H9 (cell line): ENCODE measurements at regions not wholly inside any gene's neighbourhood (a gene's known extent, or its start where the extent isn't known, plus 50 kb on each side); places are given as distances from the start of the nearest gene placed in this dataset.

Source experiments
- DNase-seq: peaks from one replicate; pipeline ENCODE4 v3.0.0-alpha.2; 2017
- H2AFZ ChIP-seq: one replicate; pipeline ENCODE4 v1.6.1; 2013; ENCODE audit warnings: mild to moderate bottlenecking, low read length, control low read depth, moderate library complexity
- H2AK5ac ChIP-seq: 2 replicates; pipeline ENCODE4 v1.6.1; 2013; ENCODE audit warnings: low read length, control low read depth, mixed read lengths; ENCODE audit not compliant: insufficient read length
- H2BK120ac ChIP-seq: one replicate; pipeline ENCODE4 v1.6.1; 2013; ENCODE audit warnings: low read depth, mild to moderate bottlenecking, low read length, control low read depth, inconsistent platforms; ENCODE audit not compliant: poor library complexity, severe bottlenecking
- H2BK12ac ChIP-seq: 2 replicates; pipeline ENCODE4 v1.6.1; 2013; ENCODE audit warnings: low read length, control low read depth, mixed read lengths, low read depth; ENCODE audit not compliant: insufficient read length
- H2BK15ac ChIP-seq: 2 replicates; pipeline ENCODE4 v1.6.1; 2013; ENCODE audit warnings: low read depth, low read length, control low read depth
- H2BK20ac ChIP-seq: one replicate; pipeline ENCODE4 v1.6.1; 2013; ENCODE audit warnings: low read depth, mild to moderate bottlenecking, low read length, control low read depth, inconsistent platforms; ENCODE audit not compliant: poor library complexity, severe bottlenecking
- H2BK5ac ChIP-seq: 2 replicates; pipeline ENCODE4 v1.6.1; 2013; ENCODE audit warnings: low read length, control low read depth, mixed read lengths; ENCODE audit not compliant: insufficient read length
- H3K14ac ChIP-seq: 2 replicates; pipeline ENCODE4 v1.6.1; 2013; ENCODE audit warnings: low read length, control low read depth; ENCODE audit not compliant: insufficient read depth
- H3K18ac ChIP-seq: 2 replicates; pipeline ENCODE4 v1.6.1; 2013; ENCODE audit warnings: low read depth, mild to moderate bottlenecking, mixed read lengths, low read length, control low read depth; ENCODE audit not compliant: insufficient read length
- H3K23ac ChIP-seq: 2 replicates; pipeline ENCODE4 v1.6.1; 2013; ENCODE audit warnings: low read length, control low read depth, mixed read lengths, low read depth; ENCODE audit not compliant: insufficient read length
- H3K23me2 ChIP-seq: 2 replicates; pipeline ENCODE4 v1.6.1; 2013; ENCODE audit warnings: low read depth, mild to moderate bottlenecking, mixed read lengths, low read length, control low read depth; ENCODE audit not compliant: insufficient read length, poor library complexity, severe bottlenecking
- H3K27ac ChIP-seq: 2 replicates; pipeline ENCODE4 v1.5.1; 2013; ENCODE audit warnings: low read length, control low read depth, mixed read lengths, low read depth; ENCODE audit not compliant: insufficient read length
- H3K27me3 ChIP-seq: 2 replicates; pipeline ENCODE4 v1.6.1; 2013; ENCODE audit warnings: low read length, control low read depth, inconsistent platforms; ENCODE audit not compliant: insufficient read depth
- H3K4ac ChIP-seq: 2 replicates; pipeline ENCODE4 v1.6.1; 2013; ENCODE audit warnings: low read depth, mild to moderate bottlenecking, control low read depth, inconsistent platforms, low read length, moderate library complexity
- H3K4me1 ChIP-seq: 2 replicates; pipeline ENCODE4 v1.6.1; 2013; ENCODE audit warnings: low read length, control low read depth, inconsistent platforms; ENCODE audit not compliant: insufficient read depth
- H3K4me2 ChIP-seq: 2 replicates; pipeline ENCODE4 v1.6.1; 2013; ENCODE audit warnings: low read length, control low read depth, mixed read lengths; ENCODE audit not compliant: insufficient read length, insufficient read depth
- H3K56ac ChIP-seq: 2 replicates; pipeline ENCODE4 v1.6.1; 2013; ENCODE audit warnings: low read depth, mild to moderate bottlenecking, mixed read lengths, low read length, control low read depth; ENCODE audit not compliant: insufficient read length
- H3K79me1 ChIP-seq: 2 replicates; pipeline ENCODE4 v1.6.1; 2013; ENCODE audit warnings: low read depth, mild to moderate bottlenecking, moderate library complexity, low read length, control low read depth, inconsistent platforms; ENCODE audit not compliant: insufficient read depth, poor library complexity, severe bottlenecking
- H3K79me2 ChIP-seq: 2 replicates; pipeline ENCODE4 v1.6.1; 2013; ENCODE audit warnings: low read length, control low read depth, inconsistent platforms; ENCODE audit not compliant: insufficient read depth
- H3K9ac ChIP-seq: 2 replicates; pipeline ENCODE4 v1.6.1; 2013; ENCODE audit warnings: low read length, control low read depth, mixed read lengths; ENCODE audit not compliant: insufficient read length; ENCODE audit errors: extremely low read depth
- H3K9me3 ChIP-seq: one replicate; pipeline ENCODE4 v1.6.1; 2013; ENCODE audit warnings: low read depth, low read length, inconsistent platforms; ENCODE audit not compliant: control insufficient read depth
- H3T11ph ChIP-seq: one replicate; pipeline ENCODE4 v1.6.1; 2013; ENCODE audit warnings: mild to moderate bottlenecking, low read length, control low read depth, inconsistent platforms
- H4K20me1 ChIP-seq: one replicate; pipeline ENCODE4 v1.6.1; 2013; ENCODE audit not compliant: control insufficient read depth, insufficient read length, insufficient read depth
- H4K5ac ChIP-seq: 2 replicates; pipeline ENCODE4 v1.6.1; 2013; ENCODE audit warnings: low read depth, mild to moderate bottlenecking, mixed read lengths, low read length, control low read depth; ENCODE audit not compliant: insufficient read length
- H4K8ac ChIP-seq: replicated peaks from 2 replicates; pipeline ENCODE4 v1.6.1; 2013; ENCODE audit warnings: low read length, control low read depth, mixed read lengths, low read depth; ENCODE audit not compliant: insufficient read length
- H4K91ac ChIP-seq: 2 replicates; pipeline ENCODE4 v1.6.1; 2013; ENCODE audit warnings: low read depth, mild to moderate bottlenecking, moderate library complexity, mixed read lengths, low read length, control low read depth; ENCODE audit not compliant: insufficient read length
- H3K27ac Mint-ChIP-seq, 3 experiments: 2 replicates in 2 of 3; 3 replicates in 1 of 3; pipeline ENCODE4 v1.8.0; 2020 to 2021; ENCODE audit warnings: mixed read lengths in 3 of 3, mild to moderate bottlenecking in 1 of 3, moderate library complexity in 1 of 3
- H3K27me3 Mint-ChIP-seq: 2 replicates; pipeline ENCODE4 v1.8.0; 2021; ENCODE audit warnings: low read depth, mild to moderate bottlenecking, moderate library complexity, mixed read lengths
- H3K36me3 Mint-ChIP-seq, 3 experiments: 2 replicates in 2 of 3; 3 replicates in 1 of 3; pipeline ENCODE4 v1.8.0; 2020 to 2021; ENCODE audit warnings: low read depth in 3 of 3, mixed read lengths in 3 of 3; ENCODE audit not compliant: insufficient read depth in 1 of 3
- H3K4me1 Mint-ChIP-seq, 2 experiments: 2 replicates each; pipeline ENCODE4 v1.8.0; 2020; ENCODE audit warnings: mixed read lengths in 2 of 2
- H3K4me3 Mint-ChIP-seq, 2 experiments: 2 replicates in 1 of 2; 3 replicates in 1 of 2; pipeline ENCODE4 v1.8.0; 2020 to 2021; ENCODE audit warnings: mild to moderate bottlenecking in 2 of 2, mixed read lengths in 2 of 2, moderate library complexity in 1 of 2
- H3K9me3 Mint-ChIP-seq, 2 experiments: 2 replicates in 1 of 2; 3 replicates in 1 of 2; pipeline ENCODE4 v1.8.0; 2020; ENCODE audit warnings: mild to moderate bottlenecking in 2 of 2, mixed read lengths in 2 of 2, moderate library complexity in 1 of 2
- WGBS: extraction: QIAGEN DNeasy Blood & Tissue Kit; methylation state at CpG from one replicate; pipeline ENCODE4 v1.1.7; 2013; ENCODE audit warnings: missing lambda C conversion rate, low lambda C conversion rate, mixed read lengths; ENCODE audit not compliant: insufficient read length; ENCODE audit errors: extremely low coverage; 5-methylcytosine and 5-hydroxymethylcytosine counted together
- TF ChIP-seq, protein P1 (sequence below): fragments of 200-600 bp; sonication (generic); conservative IDR thresholded peaks from 3 replicates; pipeline ENCODE4 v1.8.0; 2021; ENCODE audit warnings: antibody characterized with exemption, mild to moderate bottlenecking

DNA sequence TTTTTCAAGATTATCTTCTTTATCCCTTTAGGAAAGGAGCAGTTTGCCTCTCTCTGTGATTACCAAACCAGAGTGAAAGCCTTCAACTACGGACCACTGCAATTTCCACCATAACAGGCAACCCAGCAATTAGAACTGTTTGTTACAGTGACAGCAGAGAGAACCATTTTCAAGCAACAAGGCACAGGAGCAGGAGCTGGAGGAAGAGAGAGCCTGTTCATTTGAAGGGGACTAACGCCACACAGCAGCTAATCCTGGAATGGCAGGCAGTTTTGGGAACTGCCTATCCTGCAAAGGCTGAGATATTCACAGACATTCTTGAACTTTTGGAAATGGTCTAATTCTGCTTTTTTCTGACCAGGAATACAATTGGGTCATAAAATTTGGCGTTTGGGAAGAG lies 1541.9 kb upstream of the PIK3C3 start:
- no peak overlapping the region for H2BK120ac ChIP-seq
- Mint-ChIP-seq H3K27me3 (no peaks in the 10 kb centered on the region; the same call in 1 of the 2 replicates), H3K9me3 (no peaks in the 10 kb centered on the region), H3K36me3 (no peaks in the 10 kb centered on the region), H3K4me1 (peaks cover 3 to 4% of the 10 kb centered on the region in 2 experiments; a peak in 3 of 4 replicates), H3K4me3 (no peak overlapping the region), H3K27ac (no peak overlapping the region)
- H3K18ac ChIP-seq, result no peak overlapping the region
- no peak overlapping the region for H3T11ph ChIP-seq
- no peak overlapping the region for H3K23ac ChIP-seq
- no peaks in the 10 kb centered on the region for H3K9me3 ChIP-seq
- DNase-seq, result peak; percentile 47
- no peak overlapping the region for H3K4me2 ChIP-seq
- H3K4me1 ChIP-seq, result no peaks in the 10 kb centered on the region
- no peak overlapping the region for H4K8ac ChIP-seq
- H4K91ac ChIP-seq, result no peak overlapping the region
- no peaks in the 10 kb centered on the region for H4K20me1 ChIP-seq
- H3K27ac ChIP-seq, result no peak overlapping the region
- no peak overlapping the region for H2BK20ac ChIP-seq
- no peak overlapping the region for H3K4ac ChIP-seq
- H3K79me2 ChIP-seq, result no peaks in the 10 kb centered on the region
- TF ChIP-seq, protein P1, sequence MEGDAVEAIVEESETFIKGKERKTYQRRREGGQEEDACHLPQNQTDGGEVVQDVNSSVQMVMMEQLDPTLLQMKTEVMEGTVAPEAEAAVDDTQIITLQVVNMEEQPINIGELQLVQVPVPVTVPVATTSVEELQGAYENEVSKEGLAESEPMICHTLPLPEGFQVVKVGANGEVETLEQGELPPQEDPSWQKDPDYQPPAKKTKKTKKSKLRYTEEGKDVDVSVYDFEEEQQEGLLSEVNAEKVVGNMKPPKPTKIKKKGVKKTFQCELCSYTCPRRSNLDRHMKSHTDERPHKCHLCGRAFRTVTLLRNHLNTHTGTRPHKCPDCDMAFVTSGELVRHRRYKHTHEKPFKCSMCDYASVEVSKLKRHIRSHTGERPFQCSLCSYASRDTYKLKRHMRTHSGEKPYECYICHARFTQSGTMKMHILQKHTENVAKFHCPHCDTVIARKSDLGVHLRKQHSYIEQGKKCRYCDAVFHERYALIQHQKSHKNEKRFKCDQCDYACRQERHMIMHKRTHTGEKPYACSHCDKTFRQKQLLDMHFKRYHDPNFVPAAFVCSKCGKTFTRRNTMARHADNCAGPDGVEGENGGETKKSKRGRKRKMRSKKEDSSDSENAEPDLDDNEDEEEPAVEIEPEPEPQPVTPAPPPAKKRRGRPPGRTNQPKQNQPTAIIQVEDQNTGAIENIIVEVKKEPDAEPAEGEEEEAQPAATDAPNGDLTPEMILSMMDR, result peak; percentile 82
- no peak overlapping the region for H3K9ac ChIP-seq
- H2BK5ac ChIP-seq, result no peak overlapping the region
- H2AFZ ChIP-seq, result no peak overlapping the region
- H2BK12ac ChIP-seq, result no peak overlapping the region
- no peak overlapping the region for H2BK15ac ChIP-seq
- no peak overlapping the region for H2AK5ac ChIP-seq
- no CpG with 5 or more reads among the region's 3 CpGs for WGBS
- no peak overlapping the region for H3K14ac ChIP-seq
- H3K56ac ChIP-seq, result no peak overlapping the region
- no peaks in the 10 kb centered on the region for H3K27me3 ChIP-seq
- H3K79me1 ChIP-seq, result no peaks in the 10 kb centered on the region
- no peaks in the 10 kb centered on the region for H3K23me2 ChIP-seq
- no peak overlapping the region for H4K5ac ChIP-seq
